ENCODE measurements at regions not wholly inside any gene's neighbourhood (a gene's known extent, or its start where the extent isn't known, plus 50 kb on each side); places are given as distances from the start of the nearest gene placed in this dataset.
"Not testable (repeated sequence)": the region's sequence is repeated elsewhere in the genome, so short reads cannot be mapped to it uniquely, and the experiment has no call there.

DNA sequence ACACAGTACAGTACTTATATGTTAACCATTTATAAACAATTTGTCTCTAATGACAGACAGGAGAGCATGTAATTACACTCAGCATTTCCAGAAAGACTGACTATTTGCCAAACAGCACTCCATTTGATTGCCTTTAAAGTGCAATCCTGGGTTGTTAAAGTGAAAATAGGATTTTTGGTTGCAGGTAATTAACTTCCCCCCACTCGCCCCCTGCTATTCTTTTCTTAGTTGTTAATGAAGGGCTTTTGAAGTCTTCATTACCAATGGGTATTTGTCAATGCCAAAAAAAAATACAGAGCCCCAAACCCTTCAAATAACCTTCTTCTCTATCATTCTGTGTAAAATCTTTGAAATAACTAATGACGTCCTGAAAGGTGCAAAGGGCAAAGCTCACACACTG, 825.6 kb downstream of the STPG2 start (continued):
- TF ChIP-seq, protein P1, sequence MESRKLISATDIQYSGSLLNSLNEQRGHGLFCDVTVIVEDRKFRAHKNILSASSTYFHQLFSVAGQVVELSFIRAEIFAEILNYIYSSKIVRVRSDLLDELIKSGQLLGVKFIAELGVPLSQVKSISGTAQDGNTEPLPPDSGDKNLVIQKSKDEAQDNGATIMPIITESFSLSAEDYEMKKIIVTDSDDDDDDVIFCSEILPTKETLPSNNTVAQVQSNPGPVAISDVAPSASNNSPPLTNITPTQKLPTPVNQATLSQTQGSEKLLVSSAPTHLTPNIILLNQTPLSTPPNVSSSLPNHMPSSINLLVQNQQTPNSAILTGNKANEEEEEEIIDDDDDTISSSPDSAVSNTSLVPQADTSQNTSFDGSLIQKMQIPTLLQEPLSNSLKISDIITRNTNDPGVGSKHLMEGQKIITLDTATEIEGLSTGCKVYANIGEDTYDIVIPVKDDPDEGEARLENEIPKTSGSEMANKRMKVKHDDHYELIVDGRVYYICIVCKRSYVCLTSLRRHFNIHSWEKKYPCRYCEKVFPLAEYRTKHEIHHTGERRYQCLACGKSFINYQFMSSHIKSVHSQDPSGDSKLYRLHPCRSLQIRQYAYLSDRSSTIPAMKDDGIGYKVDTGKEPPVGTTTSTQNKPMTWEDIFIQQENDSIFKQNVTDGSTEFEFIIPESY (IDR thresholded peaks at IDR 0.05): no peak
- TF ChIP-seq EGR1 (IDR thresholded peaks at IDR 0.05; ENCODE audit: low read depth in 2 of 2): no peak

DNA sequence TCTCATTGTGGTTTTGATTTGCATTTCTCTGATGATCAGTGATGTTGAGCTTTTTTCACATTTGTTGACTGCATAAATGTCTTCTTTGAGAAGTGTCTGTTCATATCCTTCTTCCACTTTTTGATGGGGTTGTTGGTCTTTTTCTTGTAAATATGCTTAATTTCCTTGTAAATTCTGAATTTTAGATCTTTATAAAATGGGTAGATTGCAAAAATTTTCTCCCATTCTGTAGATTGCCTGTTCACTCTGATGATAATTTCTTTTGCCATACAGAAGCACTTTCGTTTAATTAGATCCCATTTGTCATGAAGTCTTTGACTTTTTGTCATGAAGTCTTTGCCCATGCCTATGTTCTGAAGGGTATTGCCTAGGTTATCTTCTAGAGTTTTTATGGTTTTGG, 817.5 kb downstream of the STPG2 start:
- H3K9ac ChIP-seq (ENCODE audit: low read depth in 1 of 2, low read length in 2 of 2); H3K27ac ChIP-seq (ENCODE audit: low read depth in 1 of 2, low read length in 2 of 2); H3K4me3 ChIP-seq (ENCODE audit: low read depth in 1 of 3, low read length in 3 of 3); H3K9me3 ChIP-seq (ENCODE audit: control insufficient read depth in 4 of 4, low read length in 3 of 4); H3K36me3 ChIP-seq (ENCODE audit: control insufficient read depth in 4 of 4, insufficient read depth in 3 of 4, low read depth in 1 of 4, low read length in 3 of 4); H3K27me3 ChIP-seq (ENCODE audit: control insufficient read depth in 4 of 4, insufficient read depth in 4 of 4, low read length in 3 of 4); H3K4me1 ChIP-seq (ENCODE audit: control insufficient read depth in 4 of 4, insufficient read depth in 4 of 4, low read length in 3 of 4); DNase-seq (ENCODE audit: low spot score): not testable (repeated sequence)
- 48% methylated on average over 1 of the region's 1 CpG for WGBS

DNA sequence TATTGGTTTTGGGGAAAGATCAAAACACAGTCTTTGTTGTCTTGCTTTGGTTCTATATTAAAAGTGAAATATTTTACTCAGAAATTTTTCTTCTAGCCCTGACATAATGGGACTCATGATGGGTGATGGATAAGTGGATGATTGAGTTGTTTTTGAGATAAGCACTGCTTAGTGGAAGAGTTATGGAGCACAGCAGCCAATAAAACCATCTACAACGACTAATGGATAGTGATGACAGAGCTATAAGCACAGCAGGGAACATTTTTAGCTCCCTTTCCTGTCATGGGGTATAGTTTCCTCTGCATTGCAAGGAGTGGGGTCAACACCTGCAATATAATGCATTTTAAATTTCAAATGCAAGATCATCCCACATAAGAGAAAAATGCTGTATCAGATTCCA, 812.4 kb downstream of the STPG2 start:
- H3K27ac ChIP-seq (ENCODE audit: low read depth in 1 of 2, low read length in 2 of 2): no peak overlapping the region
- no peak for TF ChIP-seq YY1 (IDR thresholded peaks at IDR 0.05)
- no peak for TF ChIP-seq HNF4G (IDR thresholded peaks at IDR 0.05)
- TF ChIP-seq GABPA (IDR thresholded peaks at IDR 0.05 in 1 of 2, conservative IDR thresholded peaks at IDR 0.05 in 1 of 2): no peak
- TF ChIP-seq RXRA (IDR thresholded peaks at IDR 0.05): no peak
- no peak for TF ChIP-seq EGR1 (IDR thresholded peaks at IDR 0.05; ENCODE audit: low read depth in 2 of 2)
- TF ChIP-seq, protein P2, sequence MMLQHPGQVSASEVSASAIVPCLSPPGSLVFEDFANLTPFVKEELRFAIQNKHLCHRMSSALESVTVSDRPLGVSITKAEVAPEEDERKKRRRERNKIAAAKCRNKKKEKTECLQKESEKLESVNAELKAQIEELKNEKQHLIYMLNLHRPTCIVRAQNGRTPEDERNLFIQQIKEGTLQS (IDR thresholded peaks at IDR 0.05): no peak
- TF ChIP-seq RAD21 (IDR thresholded peaks at IDR 0.05): no peak
- TF ChIP-seq FOXA1 (IDR thresholded peaks at IDR 0.05): no peak
- TF ChIP-seq FOXA2 (IDR thresholded peaks at IDR 0.05): no peak
- H3K9ac ChIP-seq (ENCODE audit: low read depth in 1 of 2, low read length in 2 of 2): no peak overlapping the region
- no peak overlapping the region for H3K4me3 ChIP-seq (ENCODE audit: low read depth in 1 of 3, low read length in 3 of 3)
- H3K9me3 ChIP-seq (ENCODE audit: control insufficient read depth in 4 of 4, low read length in 3 of 4): no peaks in the 10 kb centered on the region
- peaks cover 0 to 1% (median 0%) of the 10 kb centered on the region in 4 donors for H3K36me3 ChIP-seq (ENCODE audit: control insufficient read depth in 4 of 4, insufficient read depth in 3 of 4, low read depth in 1 of 4, low read length in 3 of 4)
- WGBS: 44% methylated on average over 1 of the region's 1 CpG
- no peak for DNase-seq (ENCODE audit: low spot score)
- no peaks in the 10 kb centered on the region for H3K27me3 ChIP-seq (ENCODE audit: control insufficient read depth in 4 of 4, insufficient read depth in 4 of 4, low read length in 3 of 4)
- H3K4me1 ChIP-seq (ENCODE audit: control insufficient read depth in 4 of 4, insufficient read depth in 4 of 4, low read length in 3 of 4): no peaks in the 10 kb centered on the region

DNA sequence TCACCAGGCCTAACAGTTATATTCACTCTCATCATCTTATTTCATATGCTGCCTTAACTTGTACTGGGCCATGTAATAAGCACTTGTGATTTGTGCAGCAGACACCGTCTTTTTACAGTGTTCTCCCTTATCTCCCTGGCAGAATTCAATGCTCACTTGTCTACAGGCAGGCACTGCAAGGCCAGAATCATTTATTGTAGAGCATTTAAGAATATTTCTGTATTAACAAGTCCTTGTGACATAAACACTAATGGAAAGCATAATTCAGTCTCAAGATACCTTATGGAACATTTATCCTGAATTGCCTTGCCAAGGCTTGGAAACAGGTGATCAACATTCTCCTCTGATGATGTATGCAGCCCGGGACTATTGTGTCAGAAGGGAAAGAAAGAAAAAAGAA, 808.9 kb downstream of the STPG2 start:
- DNase-seq (ENCODE audit: low spot score): no peak
- no peak overlapping the region for H3K4me3 ChIP-seq (ENCODE audit: low read depth in 1 of 3, low read length in 3 of 3)
- peaks cover 0 to 2% (median 0%) of the 10 kb centered on the region in 4 donors for H3K9me3 ChIP-seq (ENCODE audit: control insufficient read depth in 4 of 4, low read length in 3 of 4)
- 78% methylated on average over 2 of the region's 2 CpGs for WGBS
- no peaks in the 10 kb centered on the region for H3K27me3 ChIP-seq (ENCODE audit: control insufficient read depth in 4 of 4, insufficient read depth in 4 of 4, low read length in 3 of 4)
- H3K36me3 ChIP-seq (ENCODE audit: control insufficient read depth in 4 of 4, insufficient read depth in 3 of 4, low read depth in 1 of 4, low read length in 3 of 4): no peaks in the 10 kb centered on the region
- H3K4me1 ChIP-seq (ENCODE audit: control insufficient read depth in 4 of 4, insufficient read depth in 4 of 4, low read length in 3 of 4): no peaks in the 10 kb centered on the region
- no peak overlapping the region for H3K27ac ChIP-seq (ENCODE audit: low read depth in 1 of 2, low read length in 2 of 2)
- no peak overlapping the region for H3K9ac ChIP-seq (ENCODE audit: low read depth in 1 of 2, low read length in 2 of 2)
- TF ChIP-seq, protein P3, sequence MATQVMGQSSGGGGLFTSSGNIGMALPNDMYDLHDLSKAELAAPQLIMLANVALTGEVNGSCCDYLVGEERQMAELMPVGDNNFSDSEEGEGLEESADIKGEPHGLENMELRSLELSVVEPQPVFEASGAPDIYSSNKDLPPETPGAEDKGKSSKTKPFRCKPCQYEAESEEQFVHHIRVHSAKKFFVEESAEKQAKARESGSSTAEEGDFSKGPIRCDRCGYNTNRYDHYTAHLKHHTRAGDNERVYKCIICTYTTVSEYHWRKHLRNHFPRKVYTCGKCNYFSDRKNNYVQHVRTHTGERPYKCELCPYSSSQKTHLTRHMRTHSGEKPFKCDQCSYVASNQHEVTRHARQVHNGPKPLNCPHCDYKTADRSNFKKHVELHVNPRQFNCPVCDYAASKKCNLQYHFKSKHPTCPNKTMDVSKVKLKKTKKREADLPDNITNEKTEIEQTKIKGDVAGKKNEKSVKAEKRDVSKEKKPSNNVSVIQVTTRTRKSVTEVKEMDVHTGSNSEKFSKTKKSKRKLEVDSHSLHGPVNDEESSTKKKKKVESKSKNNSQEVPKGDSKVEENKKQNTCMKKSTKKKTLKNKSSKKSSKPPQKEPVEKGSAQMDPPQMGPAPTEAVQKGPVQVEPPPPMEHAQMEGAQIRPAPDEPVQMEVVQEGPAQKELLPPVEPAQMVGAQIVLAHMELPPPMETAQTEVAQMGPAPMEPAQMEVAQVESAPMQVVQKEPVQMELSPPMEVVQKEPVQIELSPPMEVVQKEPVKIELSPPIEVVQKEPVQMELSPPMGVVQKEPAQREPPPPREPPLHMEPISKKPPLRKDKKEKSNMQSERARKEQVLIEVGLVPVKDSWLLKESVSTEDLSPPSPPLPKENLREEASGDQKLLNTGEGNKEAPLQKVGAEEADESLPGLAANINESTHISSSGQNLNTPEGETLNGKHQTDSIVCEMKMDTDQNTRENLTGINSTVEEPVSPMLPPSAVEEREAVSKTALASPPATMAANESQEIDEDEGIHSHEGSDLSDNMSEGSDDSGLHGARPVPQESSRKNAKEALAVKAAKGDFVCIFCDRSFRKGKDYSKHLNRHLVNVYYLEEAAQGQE (IDR thresholded peaks at IDR 0.05): no peak
- no peak for TF ChIP-seq TAF1 (conservative IDR thresholded peaks at IDR 0.05)
- no peak for TF ChIP-seq JUND (IDR thresholded peaks at IDR 0.05)
- no peak for TF ChIP-seq FOXA2 (IDR thresholded peaks at IDR 0.05)
- no peak for TF ChIP-seq SP1 (IDR thresholded peaks at IDR 0.05)
- no peak for TF ChIP-seq FOXA1 (IDR thresholded peaks at IDR 0.05)
- TF ChIP-seq RAD21 (IDR thresholded peaks at IDR 0.05): no peak
- TF ChIP-seq, protein P4, sequence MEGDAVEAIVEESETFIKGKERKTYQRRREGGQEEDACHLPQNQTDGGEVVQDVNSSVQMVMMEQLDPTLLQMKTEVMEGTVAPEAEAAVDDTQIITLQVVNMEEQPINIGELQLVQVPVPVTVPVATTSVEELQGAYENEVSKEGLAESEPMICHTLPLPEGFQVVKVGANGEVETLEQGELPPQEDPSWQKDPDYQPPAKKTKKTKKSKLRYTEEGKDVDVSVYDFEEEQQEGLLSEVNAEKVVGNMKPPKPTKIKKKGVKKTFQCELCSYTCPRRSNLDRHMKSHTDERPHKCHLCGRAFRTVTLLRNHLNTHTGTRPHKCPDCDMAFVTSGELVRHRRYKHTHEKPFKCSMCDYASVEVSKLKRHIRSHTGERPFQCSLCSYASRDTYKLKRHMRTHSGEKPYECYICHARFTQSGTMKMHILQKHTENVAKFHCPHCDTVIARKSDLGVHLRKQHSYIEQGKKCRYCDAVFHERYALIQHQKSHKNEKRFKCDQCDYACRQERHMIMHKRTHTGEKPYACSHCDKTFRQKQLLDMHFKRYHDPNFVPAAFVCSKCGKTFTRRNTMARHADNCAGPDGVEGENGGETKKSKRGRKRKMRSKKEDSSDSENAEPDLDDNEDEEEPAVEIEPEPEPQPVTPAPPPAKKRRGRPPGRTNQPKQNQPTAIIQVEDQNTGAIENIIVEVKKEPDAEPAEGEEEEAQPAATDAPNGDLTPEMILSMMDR (IDR thresholded peaks at IDR 0.05; ENCODE audit: low read depth, low read length, missing input control): no peak
- TF ChIP-seq EGR1 (IDR thresholded peaks at IDR 0.05; ENCODE audit: low read depth in 2 of 2): no peak
- TF ChIP-seq, protein P5, sequence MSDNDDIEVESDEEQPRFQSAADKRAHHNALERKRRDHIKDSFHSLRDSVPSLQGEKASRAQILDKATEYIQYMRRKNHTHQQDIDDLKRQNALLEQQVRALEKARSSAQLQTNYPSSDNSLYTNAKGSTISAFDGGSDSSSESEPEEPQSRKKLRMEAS (IDR thresholded peaks at IDR 0.05): no peak
- TF ChIP-seq, protein P1 (IDR thresholded peaks at IDR 0.05): no peak
- TF ChIP-seq HNF4G (IDR thresholded peaks at IDR 0.05): no peak
- TF ChIP-seq, protein P2 (IDR thresholded peaks at IDR 0.05): no peak
- TF ChIP-seq YY1 (IDR thresholded peaks at IDR 0.05): no peak

Measured in liver (tissue), 8 donors.